Smooth muscle cell (in vitro differentiated cells): ENCODE measurements at regions not wholly inside any gene's neighbourhood (a gene's known extent, or its start where the extent isn't known, plus 50 kb on each side); places are given as distances from the start of the nearest gene placed in this dataset.

Source experiments
- DNase-seq: peaks from one replicate; lab custom pipeline; 2025; ENCODE audit not compliant: unreplicated experiment; lab: John Stamatoyannopoulos, UW
- H2AFZ ChIP-seq: fragments of 200-600 bp; sonication (generic); 2 replicates; pipeline ENCODE4 v1.6.0; 2016; ENCODE audit warnings: antibody characterized with exemption, low read depth, mild to moderate bottlenecking
- H3F3A ChIP-seq: fragments of 200-600 bp; sonication (generic); 2 replicates; pipeline ENCODE4 v1.6.0; 2017; ENCODE audit warnings: antibody characterized with exemption, low read depth
- H3K27ac ChIP-seq: fragments of 200-600 bp; sonication (generic); 2 replicates; pipeline ENCODE4 v1.5.1; 2016; ENCODE audit warnings: low read depth, mild to moderate bottlenecking
- H3K27me3 ChIP-seq: fragments of 200-600 bp; sonication (generic); 2 replicates; pipeline ENCODE4 v1.6.1; 2016; ENCODE audit warnings: low read depth, mild to moderate bottlenecking
- H3K36me3 ChIP-seq: fragments of 200-600 bp; sonication (generic); 2 replicates; pipeline ENCODE4 v1.5.1; 2016; ENCODE audit warnings: low read depth
- H3K4me1 ChIP-seq: fragments of 200-600 bp; sonication (generic); 2 replicates; pipeline ENCODE4 v1.5.1; 2016; ENCODE audit warnings: low read depth
- H3K4me2 ChIP-seq: fragments of 200-600 bp; sonication (generic); 2 replicates; pipeline ENCODE4 v1.6.0; 2016; ENCODE audit warnings: mild to moderate bottlenecking
- H3K4me3 ChIP-seq: fragments of 200-600 bp; sonication (generic); 2 replicates; pipeline ENCODE4 v1.5.1; 2016; ENCODE audit warnings: mild to moderate bottlenecking
- H3K79me2 ChIP-seq: fragments of 200-600 bp; sonication (generic); 2 replicates; pipeline ENCODE4 v1.6.0; 2016; ENCODE audit warnings: low read depth, mild to moderate bottlenecking
- H3K9ac ChIP-seq: fragments of 200-600 bp; sonication (generic); 2 replicates; pipeline ENCODE4 v1.6.0; 2016; ENCODE audit warnings: low read depth
- H3K9me3 ChIP-seq: fragments of 200-600 bp; sonication (generic); replicated peaks from 2 replicates; pipeline ENCODE4 v1.5.1; 2016; ENCODE audit warnings: low read depth
- H4K20me1 ChIP-seq: fragments of 200-600 bp; sonication (generic); 2 replicates; pipeline ENCODE4 v1.6.0; 2016; ENCODE audit warnings: low read depth
- WGBS: methylation state at CpG from one replicate; pipeline ENCODE4 v1.1.7; 2016; ENCODE audit warnings: low lambda C conversion rate; 5-methylcytosine and 5-hydroxymethylcytosine counted together
- TF ChIP-seq, protein P1 (sequence below): fragments of 200-600 bp; sonication (generic); IDR thresholded peaks from 2 replicates; pipeline ENCODE4 v1.5.1; 2017; ENCODE audit warnings: borderline replicate concordance, mild to moderate bottlenecking, antibody characterized with exemption; ENCODE audit not compliant: insufficient read depth, poor library complexity, severe bottlenecking

DNA sequence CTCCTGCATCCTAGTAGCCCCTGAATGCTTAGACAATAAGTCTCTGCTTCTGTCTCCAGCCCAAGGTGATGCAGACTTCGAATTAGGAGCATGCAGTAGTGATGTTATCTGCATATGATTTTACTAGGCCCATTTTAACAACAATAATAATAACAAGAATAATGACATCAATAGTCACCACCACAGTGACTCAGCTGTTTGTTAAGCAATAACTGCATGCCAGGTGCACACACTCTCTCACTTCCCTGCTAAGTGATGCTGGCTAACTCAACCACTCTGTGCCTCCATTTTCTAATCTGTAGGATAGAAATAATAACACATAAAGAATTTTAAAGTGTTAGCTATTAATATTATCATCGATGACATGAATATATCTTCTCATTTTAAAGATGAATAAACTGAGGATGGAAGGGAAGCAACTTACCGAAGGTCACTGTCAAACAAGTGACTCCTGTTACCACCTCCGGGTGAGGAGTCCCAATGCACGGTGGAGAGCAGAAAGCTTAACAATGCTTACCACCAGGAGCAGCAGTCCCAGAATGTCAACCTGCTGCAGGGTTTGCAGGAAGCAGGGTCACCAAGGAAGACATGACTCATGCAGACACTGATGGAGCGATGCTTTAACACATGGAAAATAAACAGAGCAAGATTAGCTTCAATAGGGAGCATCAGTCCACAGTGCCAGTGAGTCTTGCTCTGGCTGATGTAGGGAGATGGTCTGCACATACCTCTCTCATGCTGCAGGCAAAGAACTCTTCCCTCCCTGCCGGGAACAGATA, 290.2 kb downstream of the SPATA17 start:
- Histone ChIP-seq H3K79me2 (no peaks in the 10 kb centered on the region), H3K4me2 (no peak overlapping the region), H2AFZ (no peak overlapping the region), H4K20me1 (no peaks in the 10 kb centered on the region), H3K4me3 (no peak overlapping the region), H3F3A (no peaks in the 10 kb centered on the region), H3K4me1 (no peaks in the 10 kb centered on the region), H3K36me3 (no peaks in the 10 kb centered on the region), H3K27me3 (no peaks in the 10 kb centered on the region), H3K9me3 (no peaks in the 10 kb centered on the region), H3K9ac (no peak overlapping the region), H3K27ac (no peak overlapping the region)
- no peak for DNase-seq
- 75% methylated on average over 7 of the region's 7 CpGs for WGBS
- TF ChIP-seq, protein P1, sequence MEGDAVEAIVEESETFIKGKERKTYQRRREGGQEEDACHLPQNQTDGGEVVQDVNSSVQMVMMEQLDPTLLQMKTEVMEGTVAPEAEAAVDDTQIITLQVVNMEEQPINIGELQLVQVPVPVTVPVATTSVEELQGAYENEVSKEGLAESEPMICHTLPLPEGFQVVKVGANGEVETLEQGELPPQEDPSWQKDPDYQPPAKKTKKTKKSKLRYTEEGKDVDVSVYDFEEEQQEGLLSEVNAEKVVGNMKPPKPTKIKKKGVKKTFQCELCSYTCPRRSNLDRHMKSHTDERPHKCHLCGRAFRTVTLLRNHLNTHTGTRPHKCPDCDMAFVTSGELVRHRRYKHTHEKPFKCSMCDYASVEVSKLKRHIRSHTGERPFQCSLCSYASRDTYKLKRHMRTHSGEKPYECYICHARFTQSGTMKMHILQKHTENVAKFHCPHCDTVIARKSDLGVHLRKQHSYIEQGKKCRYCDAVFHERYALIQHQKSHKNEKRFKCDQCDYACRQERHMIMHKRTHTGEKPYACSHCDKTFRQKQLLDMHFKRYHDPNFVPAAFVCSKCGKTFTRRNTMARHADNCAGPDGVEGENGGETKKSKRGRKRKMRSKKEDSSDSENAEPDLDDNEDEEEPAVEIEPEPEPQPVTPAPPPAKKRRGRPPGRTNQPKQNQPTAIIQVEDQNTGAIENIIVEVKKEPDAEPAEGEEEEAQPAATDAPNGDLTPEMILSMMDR: no peak

DNA sequence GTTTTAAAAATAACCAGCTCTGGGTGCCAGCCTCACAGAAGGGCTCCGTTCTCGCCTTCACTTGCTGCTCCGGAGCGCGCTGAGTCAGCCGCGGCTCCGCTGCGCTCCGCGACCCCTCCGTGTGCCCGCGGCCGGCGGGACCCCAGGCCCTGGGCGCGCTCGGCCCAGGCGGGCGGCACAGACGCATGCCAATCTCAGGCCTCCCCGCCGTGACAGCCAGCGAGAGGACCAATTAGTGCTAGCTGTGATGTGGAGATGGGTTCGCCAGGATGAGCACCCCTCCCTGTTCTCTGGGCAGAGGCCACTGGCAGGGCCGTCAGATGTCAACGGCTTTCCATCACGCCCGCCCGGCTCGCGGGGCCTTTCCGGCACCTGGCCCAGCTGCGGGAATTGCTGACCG, 293.8 kb downstream of the SPATA17 start:
- Histone ChIP-seq H2AFZ (no peak overlapping the region), H3K4me3 (no peak overlapping the region)

DNA sequence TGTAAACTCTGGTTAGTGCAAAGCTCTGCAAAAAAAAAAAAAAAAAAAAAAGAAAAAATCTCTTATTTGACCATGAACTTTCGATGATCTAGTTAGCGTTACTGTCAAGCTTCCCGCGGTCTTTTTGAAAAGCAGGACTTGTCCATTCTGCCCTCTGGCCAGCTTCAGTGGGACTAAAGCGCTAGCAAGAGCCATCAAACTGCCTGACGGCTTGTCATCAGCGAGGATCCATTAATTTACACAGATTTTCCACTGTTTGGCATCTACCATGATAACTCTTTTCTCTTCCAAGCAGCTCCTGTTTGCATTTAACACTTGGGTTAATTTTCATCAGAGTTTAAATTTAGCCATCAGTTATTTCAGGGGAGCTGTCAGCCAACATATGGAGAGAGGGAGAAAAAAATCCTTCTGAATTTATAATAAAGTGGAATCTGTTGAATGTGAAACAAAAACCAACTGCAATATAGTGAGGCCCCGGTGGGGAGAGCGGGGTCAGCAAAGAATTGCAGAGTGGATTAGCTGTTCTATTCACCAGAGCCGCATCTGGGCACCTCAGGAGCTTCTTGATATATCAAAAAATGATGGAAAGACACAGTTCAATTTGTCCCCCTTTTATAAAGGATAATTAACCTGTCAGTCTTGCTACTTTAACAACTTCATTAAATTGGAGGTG, 298.2 kb downstream of the SPATA17 start:
- Histone ChIP-seq H3K4me2 (no peak overlapping the region), H3K79me2 (no peaks in the 10 kb centered on the region), H3F3A (no peaks in the 10 kb centered on the region), H3K27me3 (no peaks in the 10 kb centered on the region), H3K4me3 (no peak overlapping the region), H4K20me1 (no peaks in the 10 kb centered on the region), H3K36me3 (no peaks in the 10 kb centered on the region), H3K9me3 (no peaks in the 10 kb centered on the region), H3K9ac (no peak overlapping the region), H2AFZ (no peak overlapping the region), H3K27ac (no peak overlapping the region), H3K4me1 (no peaks in the 10 kb centered on the region)
- no peak for DNase-seq
- 91% methylated on average over 10 of the region's 10 CpGs for WGBS
- TF ChIP-seq, protein P1: no peak

More for the DNA sequence above, 293.8 kb downstream of the SPATA17 start:
- Histone ChIP-seq H3F3A (no peaks in the 10 kb centered on the region), H3K9ac (no peak overlapping the region), H3K4me1 (no peaks in the 10 kb centered on the region), H3K27ac (no peak overlapping the region), H3K79me2 (no peaks in the 10 kb centered on the region), H3K36me3 (no peaks in the 10 kb centered on the region), H3K4me2 (no peak overlapping the region), H3K9me3 (no peaks in the 10 kb centered on the region), H4K20me1 (no peaks in the 10 kb centered on the region), H3K27me3 (no peaks in the 10 kb centered on the region)
- TF ChIP-seq, protein P1: no peak
- DNase-seq: no peak
- 90% methylated on average over 36 of the region's 36 CpGs for WGBS
